HG02840 (cell line): ENCODE measurements at regions not wholly inside any gene's neighbourhood (a gene's known extent, or its start where the extent isn't known, plus 50 kb on each side); places are given as distances from the start of the nearest gene placed in this dataset.
"Not testable (repeated sequence)": the region's sequence is repeated elsewhere in the genome, so short reads cannot be mapped to it uniquely, and the experiment has no call there.

Source experiments
- ATAC-seq: cut with Tn5 transposase; IDR thresholded peaks from one replicate; pipeline ENCODE4 v1.9.1; 2021; ENCODE audit warnings: mild to moderate bottlenecking, moderate library complexity, moderate number of reproducible peaks; ENCODE audit not compliant: unreplicated experiment, low FRiP score

GRCh38 chr17:30590081-30590733, 113.0 kb downstream of the GOSR1 start:
- ATAC-seq, result no peak

- no peak for ATAC-seq
These were observed 112.2 kb downstream of the GOSR1 start for GRCh38 chr17:30589431-30589830.

GRCh38 chr17:30588798-30589247, 111.6 kb downstream of the GOSR1 start:
- no peak for ATAC-seq

GRCh38 chr17:30586818-30587595, 109.8 kb downstream of the GOSR1 start:
- ATAC-seq, result no peak

- ATAC-seq, result no peak
These were observed 107.6 kb downstream of the GOSR1 start for GRCh38 chr17:30584810-30585209.

GRCh38 chr17:30580916-30581315, 103.7 kb downstream of the GOSR1 start:
- no peak for ATAC-seq

GRCh38 chr17:30579610-30580315, 102.6 kb downstream of the GOSR1 start:
- ATAC-seq, result no peak

GRCh38 chr17:30578015-30578717, 101.0 kb downstream of the GOSR1 start:
- not testable (repeated sequence) for ATAC-seq
